GM21515 (cell line): ENCODE measurements at regions not wholly inside any gene's neighbourhood (a gene's known extent, or its start where the extent isn't known, plus 50 kb on each side); places are given as distances from the start of the nearest gene placed in this dataset.

Experiments used
- ATAC-seq: cut with Tn5 transposase; IDR thresholded peaks from one replicate; pipeline ENCODE4 v1.9.1; 2021; ENCODE audit not compliant: unreplicated experiment

DNA sequence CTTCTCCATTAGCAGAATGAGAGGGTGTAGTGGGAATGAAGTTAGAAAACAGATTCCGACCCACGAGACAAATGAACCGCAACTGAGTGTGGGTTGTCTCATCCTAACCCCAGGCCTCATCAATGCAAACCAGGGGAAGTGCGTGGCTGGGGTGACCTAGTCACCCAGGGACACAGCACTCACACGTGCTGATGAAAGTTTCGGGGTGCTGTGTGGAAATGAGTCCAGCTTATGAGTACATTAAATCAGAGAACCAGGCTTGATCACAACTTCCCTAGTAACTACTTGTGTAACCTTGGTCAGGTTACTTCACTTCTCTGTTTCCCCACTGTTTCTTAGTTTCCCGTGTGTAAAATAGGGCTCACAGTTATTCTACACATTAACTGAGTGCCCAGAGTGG lies 95.4 kb upstream of the CDKN3 start:
- no peak for ATAC-seq

GRCh38 chr14:54306806-54307205 lies 90.0 kb upstream of the CDKN3 start:
- no peak for ATAC-seq

DNA sequence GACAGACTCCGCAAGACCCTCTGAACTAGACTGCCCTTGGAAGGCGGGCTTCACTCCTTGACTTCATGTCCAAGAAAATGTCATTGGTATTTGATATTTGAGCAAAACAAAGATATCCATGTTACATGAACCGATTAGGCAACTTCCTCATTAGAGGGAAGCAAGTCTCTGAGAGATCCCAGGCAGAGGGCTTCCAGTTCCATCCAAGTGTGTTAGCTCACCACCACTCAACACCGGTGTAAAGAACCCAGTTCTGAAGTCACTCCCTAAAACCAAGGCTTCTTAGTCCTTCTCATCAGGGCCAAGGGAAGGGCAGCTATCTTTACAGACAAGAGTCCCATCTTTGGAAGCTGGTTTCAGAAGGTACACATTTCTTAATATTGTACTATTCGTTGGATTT lies 87.2 kb upstream of the CDKN3 start:
- ATAC-seq, result no peak

DNA sequence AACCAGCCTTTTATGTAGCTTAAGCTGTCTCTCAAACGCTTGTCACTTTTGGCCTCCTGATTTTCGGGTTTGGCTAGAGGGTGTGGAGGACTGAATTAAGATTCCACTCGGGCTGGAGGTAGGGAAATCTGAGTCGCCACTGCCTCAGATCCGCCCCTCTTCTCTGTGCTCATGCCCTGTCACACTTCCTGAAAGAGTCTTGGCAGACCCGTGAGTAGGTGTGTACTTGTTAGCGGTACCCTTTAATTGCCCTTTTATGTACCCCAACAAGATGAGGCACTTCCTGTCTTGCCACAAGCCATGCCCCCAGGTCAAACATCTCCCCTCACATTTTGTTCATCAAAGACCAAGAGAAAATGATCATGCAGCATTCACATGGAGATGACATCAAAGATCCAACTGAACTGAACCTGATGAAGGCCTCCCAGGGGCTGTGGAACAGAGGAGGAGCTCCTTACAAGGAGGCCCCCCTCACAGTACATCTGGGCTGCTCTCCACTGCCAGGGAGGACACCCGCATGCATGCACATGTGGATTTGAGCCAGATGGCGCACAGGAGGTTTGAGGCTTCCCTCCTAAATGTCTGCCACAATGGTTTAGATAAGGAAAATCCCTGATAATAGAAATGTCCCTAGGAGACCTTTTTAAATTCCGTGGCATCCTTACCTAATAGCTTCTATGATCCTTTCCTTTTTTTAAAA lies 86.5 kb upstream of the CDKN3 start:
- no peak for ATAC-seq

DNA sequence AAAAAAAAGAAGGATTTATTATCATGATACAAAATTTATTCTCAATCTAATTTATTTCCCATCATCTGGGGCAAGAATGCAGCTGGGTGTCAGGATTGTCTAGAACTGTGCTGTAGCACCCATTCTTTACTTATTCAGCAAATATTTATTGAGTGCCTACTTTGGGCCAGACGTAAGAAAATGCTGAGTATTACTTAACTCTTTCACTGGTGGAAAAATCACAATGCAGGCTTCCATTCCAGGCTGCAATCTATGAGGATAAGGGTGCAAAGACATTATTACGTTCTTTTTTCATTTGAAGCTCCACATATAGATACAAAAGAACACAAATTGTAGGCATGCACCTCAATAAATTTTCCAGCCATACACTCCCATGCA lies 86.0 kb upstream of the CDKN3 start:
- no peak for ATAC-seq

GRCh38 chr14:54312166-54312801 lies 84.5 kb upstream of the CDKN3 start:
- ATAC-seq, result no peak

DNA sequence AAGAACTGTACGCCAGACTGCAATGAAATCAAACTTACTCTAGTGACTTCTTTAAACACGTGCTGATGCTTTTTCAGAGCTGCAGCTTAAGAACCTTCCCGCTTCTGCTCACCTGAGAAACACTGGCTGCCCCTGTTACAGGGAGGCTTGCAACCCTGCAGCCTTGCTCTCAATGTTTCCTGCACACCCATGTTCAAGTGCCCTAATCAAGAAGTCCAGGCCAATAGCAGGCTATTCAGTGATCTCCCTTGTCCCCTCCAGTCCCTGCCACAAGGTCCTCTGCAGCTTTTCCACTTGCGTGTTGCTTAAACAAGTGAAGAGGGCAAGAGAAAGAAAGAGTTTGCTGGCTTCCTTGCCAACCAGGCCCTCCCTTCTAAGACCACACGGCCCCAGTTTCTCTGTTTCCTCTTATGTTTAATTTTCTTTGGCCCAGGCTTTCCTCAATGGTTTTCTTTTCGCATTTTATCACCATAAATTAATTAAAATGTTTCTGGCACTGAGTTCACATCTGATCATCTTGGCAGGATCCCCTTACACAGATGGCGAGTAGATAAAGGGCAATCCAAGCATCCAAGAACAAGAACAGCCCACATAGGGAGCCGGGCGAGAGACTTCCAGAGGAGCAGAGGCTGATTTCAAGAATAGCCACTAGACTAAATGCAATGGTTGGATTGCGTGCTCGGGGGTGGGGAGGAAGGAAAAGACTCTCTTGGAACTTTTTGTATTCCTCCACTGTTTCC lies 82.3 kb upstream of the CDKN3 start:
- no peak for ATAC-seq

- no peak for ATAC-seq
Observed at GRCh38 chr14:54316652-54317051, 80.2 kb upstream of the CDKN3 start.

GRCh38 chr14:54317391-54317790 lies 79.4 kb upstream of the CDKN3 start:
- no peak for ATAC-seq

- no peak for ATAC-seq
Observed at GRCh38 chr14:54322246-54322645, 74.6 kb upstream of the CDKN3 start.

DNA sequence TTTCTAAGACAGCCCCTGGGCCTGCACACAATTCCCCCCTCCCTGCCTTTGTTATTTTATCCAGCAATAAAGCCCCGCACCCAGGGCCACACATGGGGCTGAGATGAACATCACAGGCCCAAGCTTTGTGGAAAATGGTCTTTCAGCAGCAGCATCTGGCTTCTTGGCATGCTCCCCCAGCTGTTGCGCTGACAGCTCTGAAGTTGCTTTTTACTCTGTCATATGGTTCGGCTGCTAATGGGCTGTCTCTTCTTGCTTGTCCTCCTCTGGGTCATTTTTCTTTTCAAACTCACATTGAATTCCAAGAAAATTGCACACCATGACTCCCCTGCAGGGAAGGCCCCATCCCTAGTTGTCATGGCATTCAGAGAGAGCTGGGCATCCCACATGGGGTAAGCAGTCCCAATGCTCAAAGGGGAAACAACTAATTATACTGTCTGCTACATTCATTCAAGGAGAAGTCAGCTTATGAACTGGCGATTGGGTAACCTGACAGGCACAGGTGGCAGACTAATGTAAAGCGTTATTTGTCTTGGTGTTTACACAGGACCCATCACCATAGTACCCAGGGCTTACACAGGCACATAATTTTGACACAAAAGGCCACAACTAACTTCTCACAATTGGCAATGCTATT lies 74.0 kb upstream of the CDKN3 start:
- ATAC-seq, result no peak

DNA sequence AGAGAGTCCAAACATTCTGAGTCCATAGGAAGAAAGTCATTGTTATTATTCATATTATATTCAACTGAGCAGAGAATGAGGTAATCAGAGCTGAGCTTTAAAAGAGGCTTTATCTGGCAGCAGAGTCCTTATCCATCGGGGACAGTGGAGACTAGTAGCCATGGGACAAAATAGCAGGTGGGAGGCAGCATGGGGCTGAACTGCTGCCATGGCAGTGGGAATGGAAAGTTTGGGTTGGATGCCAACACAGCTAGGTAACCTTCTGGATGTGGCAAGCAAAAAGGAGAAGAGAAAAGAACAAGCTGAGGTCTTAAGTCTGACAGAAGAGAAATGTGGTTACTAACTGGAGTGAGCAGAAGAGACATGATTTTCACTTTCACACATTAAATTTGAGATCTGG lies 71.0 kb upstream of the CDKN3 start:
- no peak for ATAC-seq

DNA sequence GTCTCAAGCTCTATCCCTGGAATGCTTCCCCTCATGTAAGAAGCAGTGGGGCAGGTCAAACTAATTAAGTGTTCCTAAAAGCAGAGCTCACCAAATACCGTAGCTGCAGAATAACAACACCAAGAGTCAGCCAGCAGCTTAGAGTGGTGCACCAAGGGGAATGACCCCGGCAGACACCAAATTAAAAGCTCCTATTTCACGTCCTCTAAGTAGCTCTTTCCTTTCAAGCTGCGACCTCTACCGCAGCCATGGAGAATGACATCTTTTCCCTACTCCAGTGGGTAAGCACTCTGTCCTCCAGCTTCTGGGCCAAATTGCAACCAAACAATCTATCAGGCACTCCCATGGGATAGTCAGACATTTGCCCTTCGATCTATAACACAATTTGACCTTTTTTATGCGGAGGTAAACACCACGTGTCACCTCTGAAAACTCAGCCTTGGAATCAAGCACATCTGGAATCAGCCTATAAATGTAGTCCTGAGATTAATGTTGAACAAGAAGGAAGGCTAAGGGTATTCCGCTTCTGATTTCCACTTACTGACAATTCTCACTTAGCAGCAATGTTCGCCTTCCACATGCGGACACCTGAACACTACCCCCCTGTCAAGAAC lies 67.6 kb upstream of the CDKN3 start:
- ATAC-seq, result peak; percentile 62

- ATAC-seq, result no peak
Observed at GRCh38 chr14:54330876-54331275, 65.9 kb upstream of the CDKN3 start.

- ATAC-seq, result no peak
Observed at GRCh38 chr14:54331516-54331915, 65.3 kb upstream of the CDKN3 start.

DNA sequence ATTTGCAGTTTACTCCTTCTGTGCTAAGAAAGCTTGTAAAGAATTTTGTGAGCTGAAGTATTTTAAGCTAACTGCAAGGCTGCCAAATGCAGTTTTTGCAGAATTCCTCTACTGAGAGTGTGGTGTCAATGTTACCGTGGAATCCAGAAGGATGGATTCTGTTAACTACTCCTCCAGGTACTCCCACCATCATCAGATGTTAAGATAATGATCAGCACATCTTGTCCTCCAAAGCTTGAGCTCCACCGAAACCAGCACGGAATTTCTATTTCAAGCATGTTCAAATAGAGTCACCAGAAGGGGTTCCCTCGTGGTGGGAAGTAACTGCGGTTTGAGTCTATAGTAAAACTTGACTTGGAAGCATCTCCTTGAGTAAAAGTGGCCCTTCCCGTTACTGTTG lies 64.3 kb upstream of the CDKN3 start:
- no peak for ATAC-seq

GRCh38 chr14:54333511-54333910 lies 63.3 kb upstream of the CDKN3 start:
- no peak for ATAC-seq

DNA sequence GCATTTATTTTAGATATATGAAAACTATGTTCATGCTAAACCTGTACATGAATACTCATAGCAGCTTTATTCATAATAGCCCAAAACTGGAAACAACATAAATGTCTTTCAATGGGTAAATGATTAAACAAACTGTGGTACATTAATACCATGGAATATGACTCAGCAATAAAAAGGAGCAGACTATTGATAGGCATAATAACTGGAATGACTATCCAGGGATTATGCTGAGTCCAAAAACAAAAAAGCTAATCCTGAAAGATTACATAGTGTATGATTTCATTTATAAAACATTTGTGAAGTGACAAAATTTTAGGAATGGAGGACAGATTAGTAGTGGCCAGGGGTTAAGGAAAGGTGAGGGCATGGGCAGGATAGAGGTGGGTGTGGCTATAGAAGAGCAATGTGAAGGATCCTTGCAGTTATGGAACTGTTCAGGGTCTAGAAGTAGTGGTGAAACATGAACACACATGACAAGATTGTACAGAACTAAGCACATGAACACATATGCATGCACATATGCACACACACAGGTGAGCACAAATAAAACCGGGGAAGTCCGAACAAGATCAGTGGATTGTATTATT lies 61.1 kb upstream of the CDKN3 start:
- ATAC-seq, result no peak

- ATAC-seq, result no peak
Observed at GRCh38 chr14:54337314-54337713, 59.5 kb upstream of the CDKN3 start.

DNA sequence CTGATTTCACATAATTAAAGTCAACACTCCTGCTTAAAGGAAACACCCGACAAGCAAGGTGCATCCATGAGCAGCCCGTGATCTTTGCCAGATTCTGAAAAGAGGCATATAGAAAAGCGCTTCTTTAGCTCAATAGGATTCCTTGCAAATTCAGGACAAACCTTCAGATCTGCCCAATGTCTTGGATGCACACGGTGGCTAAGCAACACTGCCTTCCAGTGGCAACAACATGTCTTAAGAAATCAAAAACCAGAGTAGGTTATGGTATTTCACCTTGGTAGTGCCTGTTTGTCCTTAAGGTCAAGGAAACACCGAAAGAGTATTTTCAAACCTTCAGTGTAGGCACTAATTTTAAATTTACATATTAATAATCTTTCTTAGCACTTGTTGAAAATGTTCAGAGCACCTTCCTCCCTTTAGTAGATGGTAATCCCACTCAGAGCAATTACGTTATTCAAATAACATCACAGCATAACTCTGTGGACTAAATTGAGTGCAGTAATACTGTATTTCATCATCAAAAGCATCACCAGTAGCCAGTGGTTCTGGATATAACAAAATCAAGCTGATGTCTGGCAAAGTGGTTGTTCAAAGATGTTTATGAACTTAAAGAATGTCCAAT lies 58.0 kb upstream of the CDKN3 start:
- ATAC-seq, result no peak

DNA sequence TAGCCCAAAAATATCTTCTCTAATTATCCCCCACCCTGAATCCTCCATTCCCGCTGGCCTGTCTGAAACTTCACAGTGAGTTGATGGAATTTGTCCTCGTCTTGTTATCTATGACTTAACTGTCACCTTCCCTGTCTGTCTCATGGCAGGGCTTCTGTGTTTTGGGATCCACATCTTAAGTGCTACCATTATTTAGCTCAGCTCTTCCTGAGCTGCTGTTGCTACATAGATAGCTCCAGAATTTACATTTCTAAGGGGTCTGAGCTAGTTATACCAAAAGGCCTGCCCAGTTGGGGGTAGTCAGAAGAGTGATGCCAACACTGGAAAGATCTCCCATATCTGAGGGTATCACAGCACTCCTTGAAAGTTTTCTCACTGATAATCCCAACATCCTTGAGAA lies 57.0 kb upstream of the CDKN3 start:
- ATAC-seq, result no peak
